ENCODE measurements at regions not wholly inside any gene's neighbourhood (a gene's known extent, or its start where the extent isn't known, plus 50 kb on each side); places are given as distances from the start of the nearest gene placed in this dataset.

DNA sequence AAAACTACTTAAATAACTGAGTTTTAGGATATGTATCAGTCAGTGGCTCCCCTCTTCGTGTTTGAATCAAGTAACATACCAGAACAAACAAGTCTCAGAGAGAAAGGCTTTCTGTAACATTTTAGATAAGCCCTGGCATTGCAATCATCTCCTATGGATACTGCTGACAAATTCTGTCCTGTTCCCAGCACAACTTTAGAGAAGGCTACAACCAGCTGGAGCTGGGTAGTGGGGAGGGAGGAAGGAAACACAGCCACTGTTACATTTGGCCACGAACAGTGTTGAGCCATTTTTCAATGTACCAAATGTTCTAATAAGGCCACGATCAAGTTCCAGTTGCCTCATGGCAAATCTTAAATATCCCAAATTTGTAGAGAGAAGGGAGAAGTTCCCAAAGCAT, 511.8 kb upstream of the WWC1 start:
- TF ChIP-seq, protein P1, sequence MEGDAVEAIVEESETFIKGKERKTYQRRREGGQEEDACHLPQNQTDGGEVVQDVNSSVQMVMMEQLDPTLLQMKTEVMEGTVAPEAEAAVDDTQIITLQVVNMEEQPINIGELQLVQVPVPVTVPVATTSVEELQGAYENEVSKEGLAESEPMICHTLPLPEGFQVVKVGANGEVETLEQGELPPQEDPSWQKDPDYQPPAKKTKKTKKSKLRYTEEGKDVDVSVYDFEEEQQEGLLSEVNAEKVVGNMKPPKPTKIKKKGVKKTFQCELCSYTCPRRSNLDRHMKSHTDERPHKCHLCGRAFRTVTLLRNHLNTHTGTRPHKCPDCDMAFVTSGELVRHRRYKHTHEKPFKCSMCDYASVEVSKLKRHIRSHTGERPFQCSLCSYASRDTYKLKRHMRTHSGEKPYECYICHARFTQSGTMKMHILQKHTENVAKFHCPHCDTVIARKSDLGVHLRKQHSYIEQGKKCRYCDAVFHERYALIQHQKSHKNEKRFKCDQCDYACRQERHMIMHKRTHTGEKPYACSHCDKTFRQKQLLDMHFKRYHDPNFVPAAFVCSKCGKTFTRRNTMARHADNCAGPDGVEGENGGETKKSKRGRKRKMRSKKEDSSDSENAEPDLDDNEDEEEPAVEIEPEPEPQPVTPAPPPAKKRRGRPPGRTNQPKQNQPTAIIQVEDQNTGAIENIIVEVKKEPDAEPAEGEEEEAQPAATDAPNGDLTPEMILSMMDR (IDR thresholded peaks at IDR 0.05; ENCODE audit: insufficient read depth, low read length, poor library complexity, severe bottlenecking) = no peak
- TF ChIP-seq EZH2phosphoT487 (conservative IDR thresholded peaks at IDR 0.05; ENCODE audit: low read length) = no peak

All from SU-DHL-6 (cell line).